ENCODE measurements at regions not wholly inside any gene's neighbourhood (a gene's known extent, or its start where the extent isn't known, plus 50 kb on each side); places are given as distances from the start of the nearest gene placed in this dataset.
A peak's percentile ranks its signal among the peaks of the same experiment; 100 is the strongest.

- intact Hi-C loops (cut with DNase I), result loop anchor here in 1 of 2 donors (5.0 kb wide), 1 partner anchor 245 kb away; no protein-coding TSS in a partner anchor
- Histone ChIP-seq H3K36me3 (ENCODE audit: insufficient read depth in 1 of 2, low read depth in 1 of 2) (no peaks in the 10 kb centered on the region), H3K27me3 (ENCODE audit: insufficient read depth in 3 of 3, low read length in 2 of 3) (no peaks in the 10 kb centered on the region), H3K4me1 (no peaks in the 10 kb centered on the region), H3K4me3 (no peak overlapping the region), H3K9me3 (no peaks in the 10 kb centered on the region), H3K27ac (no peak overlapping the region)
- ATAC-seq (peak in 1 of 4 donors; percentile 37), DNase-seq (no peak)
- TF ChIP-seq, protein P1, sequence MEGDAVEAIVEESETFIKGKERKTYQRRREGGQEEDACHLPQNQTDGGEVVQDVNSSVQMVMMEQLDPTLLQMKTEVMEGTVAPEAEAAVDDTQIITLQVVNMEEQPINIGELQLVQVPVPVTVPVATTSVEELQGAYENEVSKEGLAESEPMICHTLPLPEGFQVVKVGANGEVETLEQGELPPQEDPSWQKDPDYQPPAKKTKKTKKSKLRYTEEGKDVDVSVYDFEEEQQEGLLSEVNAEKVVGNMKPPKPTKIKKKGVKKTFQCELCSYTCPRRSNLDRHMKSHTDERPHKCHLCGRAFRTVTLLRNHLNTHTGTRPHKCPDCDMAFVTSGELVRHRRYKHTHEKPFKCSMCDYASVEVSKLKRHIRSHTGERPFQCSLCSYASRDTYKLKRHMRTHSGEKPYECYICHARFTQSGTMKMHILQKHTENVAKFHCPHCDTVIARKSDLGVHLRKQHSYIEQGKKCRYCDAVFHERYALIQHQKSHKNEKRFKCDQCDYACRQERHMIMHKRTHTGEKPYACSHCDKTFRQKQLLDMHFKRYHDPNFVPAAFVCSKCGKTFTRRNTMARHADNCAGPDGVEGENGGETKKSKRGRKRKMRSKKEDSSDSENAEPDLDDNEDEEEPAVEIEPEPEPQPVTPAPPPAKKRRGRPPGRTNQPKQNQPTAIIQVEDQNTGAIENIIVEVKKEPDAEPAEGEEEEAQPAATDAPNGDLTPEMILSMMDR (IDR thresholded peaks at IDR 0.05), result peak; percentile 41
- 32 to 48% (median 48%) methylated on average over 5 of the region's 5 CpGs for WGBS, 3 donors
These were observed 104.6 kb upstream of the ANO3 start for GRCh38 chr11:26227301-26227746.

GRCh38 chr11:26227883-26228502 lies 103.9 kb upstream of the ANO3 start:
- Histone ChIP-seq H3K4me1 (no peaks in the 10 kb centered on the region), H3K9me3 (no peaks in the 10 kb centered on the region), H3K4me3 (no peak overlapping the region), H3K36me3 (ENCODE audit: insufficient read depth in 1 of 2, low read depth in 1 of 2) (no peaks in the 10 kb centered on the region), H3K27me3 (ENCODE audit: insufficient read depth in 3 of 3, low read length in 2 of 3) (no peaks in the 10 kb centered on the region), H3K27ac (no peak overlapping the region)
- TF ChIP-seq, protein P1 (IDR thresholded peaks at IDR 0.05), result no peak
- intact Hi-C loops (cut with DNase I), result loop anchor here in 1 of 2 donors (5.0 kb wide), 1 partner anchor 246 kb away; no protein-coding TSS in a partner anchor
- ATAC-seq, result no peak
- no peak for DNase-seq
- 10 to 56% (median 52%) methylated on average over 3 of the region's 3 CpGs for WGBS, 3 donors

- Histone ChIP-seq H3K36me3 (ENCODE audit: insufficient read depth in 1 of 2, low read depth in 1 of 2) (no peaks in the 10 kb centered on the region), H3K27me3 (ENCODE audit: insufficient read depth in 3 of 3, low read length in 2 of 3) (no peaks in the 10 kb centered on the region), H3K4me1 (no peaks in the 10 kb centered on the region), H3K9me3 (no peaks in the 10 kb centered on the region), H3K27ac (no peak overlapping the region), H3K4me3 (no peak overlapping the region)
- TF ChIP-seq, protein P1 (IDR thresholded peaks at IDR 0.05), result no peak
- intact Hi-C loops (cut with DNase I), result loop anchor here in 1 of 2 donors (5.0 kb wide), 1 partner anchor 246 kb away; no protein-coding TSS in a partner anchor
- WGBS, 3 donors, result 50 to 59% (median 56%) methylated on average over 2 of the region's 2 CpGs
- DNase-seq (no peak), ATAC-seq (no peak)
These were observed 103.2 kb upstream of the ANO3 start for GRCh38 chr11:26228778-26229177.

- Histone ChIP-seq H3K27ac (no peak overlapping the region), H3K4me3 (no peak overlapping the region), H3K27me3 (ENCODE audit: insufficient read depth in 3 of 3, low read length in 2 of 3) (no peaks in the 10 kb centered on the region), H3K9me3 (no peaks in the 10 kb centered on the region), H3K36me3 (ENCODE audit: insufficient read depth in 1 of 2, low read depth in 1 of 2) (no peaks in the 10 kb centered on the region), H3K4me1 (no peaks in the 10 kb centered on the region)
- 63 to 69% (median 67%) methylated on average over 3 of the region's 3 CpGs for WGBS, 3 donors
- no peak for DNase-seq
- ATAC-seq, result no peak
- TF ChIP-seq, protein P1 (IDR thresholded peaks at IDR 0.05), result no peak
- intact Hi-C loops (cut with DNase I), result loop anchor here in 1 of 2 donors (5.0 kb wide), 1 partner anchor 247 kb away; no protein-coding TSS in a partner anchor
These were observed 102.7 kb upstream of the ANO3 start for GRCh38 chr11:26229257-26229656.
